T-helper 2 cell treated with Interferon-gamma antibody and Interleukin-4, amounts not matched to agents 100 ng/mL and 5 ng/mL, for 36 hours (primary cell): ENCODE measurements at regions not wholly inside any gene's neighbourhood (a gene's known extent, or its start where the extent isn't known, plus 50 kb on each side); places are given as distances from the start of the nearest gene placed in this dataset.

Experiments
- intact Hi-C: fragments of 100-400 bp; cut with micrococcal nuclease; formaldehyde crosslinking; loops from one replicate; pipeline ENCODE4 v1.15.1; 2023

DNA sequence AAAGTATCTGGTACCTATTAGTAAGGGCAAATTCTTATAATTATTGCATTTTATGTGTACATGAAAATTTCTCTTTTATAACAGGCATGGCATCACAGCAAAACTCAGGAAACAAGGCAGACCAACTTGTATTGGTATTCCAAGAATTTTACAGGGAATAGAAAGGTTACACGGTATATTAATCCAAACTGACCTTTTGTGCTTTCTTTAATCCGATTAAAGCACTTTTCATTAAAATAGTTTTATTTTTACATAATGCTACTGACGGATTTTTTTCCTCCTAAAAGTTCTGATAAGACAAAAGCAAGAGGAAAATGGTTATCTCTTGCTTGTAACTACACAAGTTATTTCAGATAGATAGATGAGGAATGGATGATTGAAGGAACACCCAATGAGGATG lies 137.0 kb upstream of the SLCO3A1 start:
- intact Hi-C loops = no loop called here

DNA sequence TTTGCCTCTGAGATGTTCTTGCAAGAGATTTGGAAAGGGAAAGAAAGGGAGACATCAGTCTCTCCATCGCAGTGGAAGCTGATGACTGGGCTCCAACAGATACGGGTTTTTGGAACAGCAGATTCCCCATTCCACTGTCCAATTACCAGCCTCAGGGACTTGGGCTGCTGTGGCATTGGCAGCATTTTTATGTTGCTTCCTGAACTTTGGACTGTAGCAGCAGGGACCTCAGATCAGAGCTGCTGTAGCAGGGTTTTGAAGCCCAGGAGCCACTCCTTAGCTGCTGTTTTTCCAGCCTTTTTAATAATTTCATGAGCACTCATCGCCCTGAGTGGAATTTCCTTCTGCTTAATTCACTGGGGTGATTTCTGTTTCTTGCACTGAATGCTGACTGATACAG lies 135.7 kb upstream of the SLCO3A1 start:
- intact Hi-C loops = no loop called here

DNA sequence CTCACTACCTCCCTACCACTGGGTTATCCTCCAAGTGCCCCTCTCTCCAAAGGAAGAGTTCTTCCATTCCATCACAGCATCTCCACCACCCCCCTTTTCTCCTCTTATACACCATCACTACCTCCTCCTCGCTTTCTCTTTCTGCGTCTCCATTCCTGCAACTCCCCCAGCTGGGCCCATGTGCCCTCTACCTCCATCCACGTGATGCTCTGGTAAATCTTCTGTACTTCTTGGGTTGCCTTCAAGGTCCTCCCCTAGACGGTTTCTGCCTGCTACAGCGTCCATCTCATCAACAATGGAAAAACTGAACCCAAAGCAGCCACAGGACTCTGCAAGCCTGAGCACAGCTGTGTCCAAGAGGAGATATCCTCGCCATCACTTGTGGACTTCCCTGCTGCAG lies 129.5 kb upstream of the SLCO3A1 start:
- intact Hi-C loops = no loop called here

DNA sequence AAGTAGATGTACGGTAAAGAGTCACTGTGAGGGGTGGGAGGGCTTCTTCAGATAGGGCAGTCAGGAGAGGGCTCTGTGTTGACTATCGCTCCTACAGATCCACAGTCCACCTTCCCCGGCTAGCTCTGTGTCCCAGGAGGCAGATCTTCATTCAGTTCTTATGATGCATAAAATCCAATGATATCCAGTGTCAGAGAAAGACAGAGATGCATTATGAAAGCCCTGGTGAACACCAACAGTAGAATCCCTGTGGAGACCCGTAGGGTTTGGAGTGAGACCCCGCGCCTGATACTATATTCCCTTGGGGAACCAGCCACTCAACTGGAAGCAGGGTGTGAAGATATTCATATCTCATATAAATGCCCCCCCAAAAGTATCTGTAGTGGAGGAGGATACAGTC lies 119.8 kb upstream of the SLCO3A1 start:
- intact Hi-C loops = no loop called here

DNA sequence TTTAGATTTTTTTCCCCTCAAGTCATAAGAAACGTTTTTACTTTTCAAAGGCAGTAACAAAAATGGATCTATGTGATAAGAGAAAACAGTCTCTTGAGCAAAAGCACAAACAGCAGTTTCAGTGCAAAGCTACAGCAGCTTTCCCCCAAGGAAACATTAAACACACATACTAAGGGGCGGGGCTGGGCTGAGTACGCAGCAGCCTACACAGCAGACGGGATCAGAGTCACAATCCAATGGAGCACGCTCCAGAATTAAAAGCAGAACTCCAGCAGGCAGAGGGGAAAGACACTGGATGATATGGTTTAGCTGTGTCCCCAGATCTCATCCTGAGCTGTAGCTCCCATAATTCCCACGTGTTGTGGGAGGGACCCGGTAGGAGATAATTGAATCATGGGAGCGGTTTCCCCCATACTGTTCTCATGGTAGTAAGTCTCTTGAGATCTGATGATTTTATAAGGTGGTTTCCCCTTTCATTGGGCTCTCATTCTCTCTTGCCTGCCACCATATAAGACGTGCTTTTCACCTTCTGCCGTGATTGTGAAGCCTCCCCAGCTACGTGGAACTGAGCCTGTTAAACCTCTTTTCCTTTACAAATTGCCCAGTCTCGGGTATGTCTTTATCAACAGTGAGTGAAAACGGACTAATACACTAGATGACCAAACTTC lies 116.2 kb upstream of the SLCO3A1 start:
- intact Hi-C loops = no loop called here

DNA sequence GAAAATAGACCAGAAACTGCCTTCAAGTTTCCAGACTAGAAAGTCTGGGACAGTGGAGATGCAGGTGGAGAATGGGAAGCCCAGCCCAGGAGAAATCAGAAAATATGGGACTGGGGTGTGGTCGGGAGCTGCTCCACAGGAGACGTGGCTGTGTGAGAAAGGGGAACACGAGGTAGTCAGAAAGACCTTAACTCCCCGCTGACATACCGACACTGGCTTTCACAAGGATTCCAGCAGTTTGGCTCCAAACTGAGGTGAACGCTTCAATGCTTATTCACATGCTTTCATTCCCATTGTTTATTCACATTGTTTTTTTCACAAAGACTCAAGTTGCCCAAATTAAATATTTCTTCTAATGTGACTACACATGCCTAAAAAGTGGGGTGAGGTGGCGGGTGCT lies 111.5 kb upstream of the SLCO3A1 start:
- intact Hi-C loops = no loop called here

DNA sequence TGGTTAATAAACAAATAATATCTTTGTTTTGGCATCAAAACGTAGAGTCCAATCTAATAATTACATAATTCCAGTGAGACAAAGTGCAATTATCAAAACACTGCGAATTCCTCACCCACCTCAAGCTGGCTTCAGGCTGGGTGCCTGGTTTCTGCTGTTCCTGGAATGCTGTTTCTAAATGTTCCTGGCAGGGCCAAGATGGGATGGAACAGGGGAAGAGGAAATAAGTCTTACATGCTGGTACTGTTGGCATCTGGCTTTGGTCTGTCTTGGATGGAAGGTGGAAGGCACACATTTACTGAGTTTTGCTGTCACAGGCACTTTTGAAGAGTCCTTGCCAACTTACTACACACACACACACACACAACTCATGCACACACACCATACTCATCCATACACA lies 101.9 kb upstream of the SLCO3A1 start:
- intact Hi-C loops = no loop called here

DNA sequence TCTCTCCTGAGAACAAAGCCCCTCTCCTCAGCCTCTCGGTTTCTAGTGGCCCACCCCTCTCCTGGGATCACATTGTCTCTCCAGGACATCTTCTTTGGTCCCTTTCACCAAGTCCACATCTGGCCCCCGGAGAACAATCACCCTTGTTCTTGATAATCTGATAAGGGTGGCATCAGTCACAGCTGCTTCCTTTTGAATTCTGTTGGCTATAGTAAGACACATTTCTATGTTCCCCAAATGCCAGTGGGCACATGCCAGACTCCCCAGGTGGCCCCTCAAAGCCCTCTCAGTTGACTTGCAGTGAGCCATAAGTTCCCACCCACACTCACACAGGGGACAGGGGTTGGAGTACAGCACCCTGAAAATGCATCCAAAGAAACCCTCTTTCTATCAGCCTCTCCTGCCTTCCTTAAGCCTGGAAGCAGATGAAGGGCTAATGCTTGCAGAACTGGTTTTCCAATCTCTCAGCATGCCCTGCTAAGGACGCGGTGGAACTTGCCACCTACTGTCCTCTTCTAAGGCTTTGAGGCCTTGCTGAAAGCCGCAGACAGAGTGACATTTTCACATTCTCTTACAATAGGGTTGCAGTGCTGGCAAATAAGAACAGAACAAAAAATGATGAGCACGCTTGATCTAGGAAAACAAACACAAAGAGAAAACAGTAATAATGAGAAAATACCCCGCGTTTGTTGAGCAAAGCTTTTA lies 101.3 kb upstream of the SLCO3A1 start:
- intact Hi-C loops = no loop called here

DNA sequence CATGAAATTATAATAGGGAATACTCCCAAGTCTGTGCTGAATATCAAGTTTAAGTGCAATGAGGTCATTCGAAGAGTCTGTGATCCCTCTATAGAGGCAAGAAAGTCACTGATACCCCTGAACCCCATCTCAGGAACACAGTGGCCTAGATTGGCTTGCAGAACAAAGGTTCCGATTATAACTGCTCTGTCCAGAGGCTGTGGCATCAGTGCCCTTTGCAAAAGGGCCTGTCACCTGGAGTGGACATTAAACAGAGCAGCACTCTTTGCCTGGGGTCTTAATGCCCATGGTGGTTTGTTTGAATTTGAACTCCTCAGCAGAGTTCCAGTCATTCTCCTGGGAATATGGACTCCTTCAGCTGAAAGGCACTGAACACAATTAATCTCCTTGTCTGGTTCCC lies 93.9 kb upstream of the SLCO3A1 start:
- intact Hi-C loops = no loop called here

DNA sequence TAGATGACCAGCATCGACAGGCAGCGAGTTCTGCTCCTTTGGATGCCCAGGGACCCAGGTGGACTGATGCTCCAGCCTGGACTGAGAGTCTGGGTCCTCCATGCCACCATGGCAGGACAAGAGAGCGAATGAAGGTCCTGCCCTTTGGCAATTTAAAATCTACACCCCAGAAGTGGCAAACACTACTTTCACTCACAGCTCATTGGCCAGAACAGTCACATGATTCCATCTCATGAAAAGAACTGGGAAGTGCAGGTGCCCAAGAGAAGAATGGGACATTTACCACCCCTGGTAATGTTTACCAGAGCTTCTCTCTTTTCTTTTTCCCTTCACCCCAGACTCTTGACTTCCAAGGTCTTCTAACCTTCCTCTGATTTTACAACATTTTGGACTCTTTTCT lies 87.8 kb upstream of the SLCO3A1 start:
- intact Hi-C loops = no loop called here

DNA sequence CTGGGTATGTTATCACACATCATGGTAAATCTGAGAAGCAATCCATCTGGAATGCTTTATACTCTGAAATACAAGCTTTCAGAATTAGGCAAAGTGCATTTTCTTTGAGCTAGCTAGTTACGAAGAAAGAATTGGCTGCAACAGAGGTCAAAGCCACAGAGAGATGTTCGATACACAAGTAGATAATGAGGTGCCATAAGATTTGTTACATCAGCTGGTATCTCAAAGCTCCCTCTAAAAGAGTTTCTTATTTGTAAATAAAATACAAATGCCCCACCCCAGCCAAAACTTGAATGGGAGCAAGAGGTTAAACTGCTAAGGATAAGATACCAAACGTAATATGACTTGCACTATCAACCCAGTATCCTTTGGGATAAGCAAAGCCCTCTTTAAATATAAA lies 84.0 kb upstream of the SLCO3A1 start:
- intact Hi-C loops = no loop called here

DNA sequence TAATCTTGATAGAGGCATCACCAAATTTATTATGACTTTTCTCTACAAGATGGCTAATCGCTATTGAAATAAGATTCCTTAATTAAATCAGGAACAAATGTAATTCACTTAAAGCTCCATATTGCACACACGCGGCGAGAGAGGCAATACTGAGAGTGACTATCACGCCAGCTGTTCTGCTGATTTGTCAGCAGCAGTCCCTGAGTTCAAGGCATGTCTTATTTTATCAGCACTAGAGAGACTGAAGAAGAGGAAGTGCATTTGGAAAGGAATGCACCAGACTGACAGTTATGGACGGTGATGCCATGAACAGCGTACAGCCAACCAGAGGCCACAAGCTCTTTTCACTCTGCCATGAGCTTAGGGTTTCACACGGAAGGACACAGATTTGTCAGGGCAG lies 83.6 kb upstream of the SLCO3A1 start:
- intact Hi-C loops = no loop called here

DNA sequence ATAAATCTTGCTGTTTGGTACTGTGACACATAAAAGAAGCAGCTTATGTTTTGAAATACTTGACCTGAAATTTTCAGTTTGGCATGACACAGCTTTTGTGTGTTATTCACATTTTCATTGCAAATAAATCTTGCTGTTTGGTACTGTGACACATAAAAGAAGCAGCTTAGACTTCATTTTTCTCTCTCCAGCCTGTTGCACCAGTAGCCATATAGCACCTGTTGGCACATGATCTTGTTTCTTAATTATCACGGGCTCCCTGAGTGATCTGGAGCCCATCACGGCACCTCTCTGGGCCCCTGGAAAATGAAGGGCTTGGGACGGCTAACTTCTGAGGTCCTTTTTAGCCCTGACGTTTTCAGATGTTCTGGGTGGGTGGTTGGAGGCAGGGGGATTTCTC lies 77.4 kb upstream of the SLCO3A1 start:
- intact Hi-C loops = no loop called here

DNA sequence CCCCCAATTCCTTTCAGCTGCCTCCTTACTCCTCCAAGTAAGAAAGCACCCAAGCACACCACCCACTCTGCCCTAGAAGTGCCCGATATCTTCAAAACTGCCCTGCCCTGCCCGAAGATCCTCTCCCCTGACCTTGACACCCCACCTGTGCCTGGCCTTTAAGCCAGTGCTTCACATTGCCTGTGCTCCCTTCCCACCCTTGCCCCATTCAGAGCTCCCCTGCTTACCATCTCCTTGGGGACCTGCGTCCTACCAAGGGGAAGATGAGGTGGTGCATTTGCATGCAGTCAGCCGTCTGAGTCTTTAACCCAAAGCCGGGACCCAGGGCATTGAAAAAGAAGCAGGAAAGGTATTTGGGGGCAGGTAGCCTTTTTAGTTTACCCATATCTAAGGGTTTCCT lies 73.5 kb upstream of the SLCO3A1 start:
- intact Hi-C loops = no loop called here

DNA sequence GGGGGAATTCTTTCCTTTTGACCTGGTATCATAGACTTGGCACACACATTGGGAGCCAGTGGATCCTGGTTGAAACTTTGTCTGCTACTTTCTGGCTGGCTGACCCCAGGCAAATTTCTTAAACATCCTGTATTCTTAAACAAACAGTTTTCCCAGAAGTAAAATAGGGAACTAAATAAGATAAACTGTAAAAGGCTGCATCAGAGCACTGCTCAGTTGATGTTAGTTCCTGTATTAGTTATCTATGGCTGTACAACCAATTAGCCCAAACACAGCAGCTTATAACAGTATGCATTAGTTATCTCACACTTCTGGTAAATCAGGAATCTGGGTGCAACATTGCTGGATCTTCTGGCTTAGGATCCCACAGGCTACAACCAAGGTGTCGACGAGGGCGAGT lies 73.1 kb upstream of the SLCO3A1 start:
- intact Hi-C loops = no loop called here

DNA sequence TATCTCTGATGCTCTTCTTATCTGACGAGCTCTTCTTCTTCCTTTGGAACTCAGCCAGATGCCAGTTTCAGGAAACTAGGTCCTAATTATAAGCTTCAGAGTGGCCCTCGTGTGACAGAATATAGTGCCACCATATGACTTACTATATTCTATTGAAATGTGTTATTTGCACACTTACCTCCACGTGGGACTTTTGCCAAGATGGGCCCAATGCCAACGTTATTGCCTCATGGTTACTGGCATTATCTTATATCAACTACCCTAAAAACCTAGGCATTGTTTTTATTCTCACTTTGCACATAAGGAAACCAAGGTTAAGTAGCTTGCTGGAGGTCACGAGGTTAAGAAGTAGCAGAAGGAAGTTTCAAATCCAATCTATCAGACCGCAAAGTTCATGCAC lies 71.3 kb upstream of the SLCO3A1 start:
- intact Hi-C loops = no loop called here

DNA sequence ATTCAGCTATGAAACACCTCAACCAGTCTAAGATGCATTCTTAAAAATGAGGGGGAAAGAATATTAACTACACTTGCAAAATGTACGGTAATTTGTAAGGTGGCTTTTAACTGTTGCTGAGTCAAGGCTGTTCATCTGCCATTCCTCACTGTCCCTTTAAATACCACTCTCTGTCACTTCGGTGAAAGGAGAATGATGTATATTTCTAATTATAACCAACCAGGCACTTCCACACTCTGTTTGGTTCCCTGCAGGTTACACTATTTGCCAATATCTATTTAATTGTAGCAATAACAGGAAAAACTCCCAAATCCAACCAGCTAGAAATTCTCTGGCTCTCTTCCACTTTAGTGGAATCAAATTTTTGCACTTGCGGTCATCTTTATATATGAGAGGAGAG lies 70.5 kb upstream of the SLCO3A1 start:
- intact Hi-C loops = no loop called here

DNA sequence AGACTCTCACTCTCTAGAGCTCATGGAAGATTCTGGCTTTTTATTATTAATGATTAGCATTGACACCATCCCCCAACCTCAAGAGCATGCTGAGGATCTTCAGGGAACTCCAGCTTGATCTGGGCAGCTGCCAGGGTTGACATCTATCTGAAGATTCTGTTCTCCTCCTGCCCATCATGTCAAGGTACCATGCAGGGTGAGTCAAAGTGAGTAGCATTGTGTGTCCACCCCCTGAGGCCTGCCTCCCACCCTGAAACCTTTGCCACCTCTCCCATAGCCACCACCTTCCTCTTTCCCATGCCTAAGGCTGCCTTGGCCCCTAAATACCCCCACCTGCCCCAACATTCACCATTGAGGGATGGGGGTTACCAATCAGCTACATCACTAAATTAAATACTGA lies 70.1 kb upstream of the SLCO3A1 start:
- intact Hi-C loops = no loop called here

DNA sequence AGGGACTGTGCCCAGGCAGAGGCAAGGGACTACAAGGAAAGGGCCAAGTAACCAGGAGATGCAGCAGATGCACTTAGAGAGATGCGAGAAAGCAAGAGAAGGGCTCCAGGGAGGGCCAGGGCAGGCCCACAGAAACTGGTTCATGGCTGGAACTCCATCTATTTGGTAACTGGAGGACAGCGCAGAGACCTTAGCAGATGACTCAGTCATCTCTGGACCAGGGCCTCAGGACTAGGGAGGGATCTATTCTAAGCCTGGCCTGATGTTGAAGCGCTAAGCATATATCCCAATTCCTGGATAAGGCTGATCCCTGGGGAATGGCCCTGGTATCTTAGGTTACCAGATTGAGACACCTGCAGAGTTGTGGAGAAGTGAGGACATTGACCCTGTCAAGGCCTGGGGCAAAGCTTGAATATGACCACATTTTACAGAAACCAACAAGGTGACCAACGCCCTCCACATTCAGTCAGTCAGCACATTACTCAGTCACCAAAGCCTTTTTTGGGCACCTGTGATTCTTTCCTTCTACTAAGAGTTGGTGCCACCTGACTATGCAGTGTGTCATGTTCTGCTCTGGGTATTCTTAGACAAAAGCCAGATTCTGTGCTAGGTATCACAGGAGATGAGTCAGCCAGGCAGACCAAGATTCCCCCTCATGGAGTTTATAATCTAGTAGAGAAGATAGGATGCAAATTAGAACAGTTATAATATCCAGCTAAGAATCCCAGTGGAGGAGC lies 68.4 kb upstream of the SLCO3A1 start:
- intact Hi-C loops = no loop called here

DNA sequence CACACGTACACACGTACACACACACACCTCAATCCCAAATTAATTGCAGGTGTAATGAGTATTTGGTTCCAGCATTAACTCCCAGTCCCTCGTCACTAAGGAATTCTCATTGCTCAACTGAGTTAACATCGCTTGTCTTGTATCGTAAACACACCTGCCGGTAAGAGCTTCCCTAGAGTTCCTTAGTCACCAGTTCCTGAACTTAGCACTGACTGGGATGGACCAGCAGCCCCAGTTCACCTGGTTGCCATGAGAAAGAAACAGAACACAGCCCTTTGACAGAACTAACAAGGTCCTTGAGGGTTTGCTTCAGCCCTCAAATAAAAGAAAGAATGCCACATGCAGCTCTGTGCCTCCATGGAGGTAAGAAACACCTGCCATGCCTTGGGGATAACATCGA lies 66.3 kb upstream of the SLCO3A1 start:
- intact Hi-C loops = no loop called here

DNA sequence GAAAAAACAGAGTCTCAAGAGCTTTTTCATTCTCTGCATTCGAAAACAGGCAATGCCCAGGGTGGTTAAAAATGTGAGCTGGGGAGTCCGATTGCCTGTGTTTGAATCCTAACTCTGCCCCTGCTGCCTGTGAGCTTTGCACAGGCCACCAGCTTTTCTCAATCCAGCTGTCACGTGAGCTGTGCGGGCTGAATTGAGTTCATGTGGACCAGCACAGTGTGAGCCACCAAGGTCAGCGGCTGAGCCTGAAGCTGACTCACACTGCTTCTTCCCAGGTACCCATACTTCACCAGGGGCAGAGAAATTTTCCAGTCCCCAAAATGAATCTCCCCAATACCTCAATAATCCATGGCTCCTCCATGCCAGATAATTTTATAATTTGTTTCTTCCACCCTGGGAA lies 64.4 kb upstream of the SLCO3A1 start:
- intact Hi-C loops = no loop called here

DNA sequence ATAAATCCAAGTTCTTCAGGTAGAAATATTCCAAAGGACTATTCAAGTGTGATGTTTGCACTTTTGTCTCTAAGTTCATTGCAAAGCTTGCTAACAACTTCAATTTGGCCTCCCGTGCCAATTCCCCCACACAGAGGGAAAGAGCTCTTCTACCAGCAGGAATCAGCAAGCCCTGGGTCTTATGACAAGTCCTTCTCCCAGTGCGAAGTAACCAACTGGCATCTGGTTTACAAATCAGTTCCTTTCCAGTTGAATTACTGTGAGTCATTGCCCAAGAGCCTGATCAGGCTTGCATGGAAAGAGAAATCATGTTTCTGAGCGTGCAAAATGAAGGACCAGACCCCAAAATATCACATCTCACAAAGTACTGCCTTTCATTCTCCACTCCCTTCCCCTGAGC lies 62.7 kb upstream of the SLCO3A1 start:
- intact Hi-C loops = no loop called here

DNA sequence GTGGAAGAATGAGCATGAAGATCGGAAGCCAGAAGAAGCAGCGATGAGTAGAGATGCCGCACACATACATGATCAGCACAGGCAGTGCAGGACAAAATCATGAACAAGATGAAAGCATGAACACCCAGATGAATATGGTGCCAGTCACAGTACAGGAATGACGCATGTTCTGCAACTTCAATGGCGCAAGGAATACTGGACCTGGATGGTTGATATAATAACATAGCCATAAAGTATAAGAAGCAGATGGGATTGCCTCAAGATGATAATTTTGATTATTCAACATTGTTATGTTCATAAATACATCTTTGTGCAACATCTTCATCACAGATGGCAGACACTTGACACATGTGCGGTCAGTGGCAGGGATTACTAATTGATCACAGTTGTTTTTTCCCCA lies 59.7 kb upstream of the SLCO3A1 start:
- intact Hi-C loops = no loop called here
